Gastrocnemius medialis (tissue), 4 donors: ENCODE measurements at regions not wholly inside any gene's neighbourhood (a gene's known extent, or its start where the extent isn't known, plus 50 kb on each side); places are given as distances from the start of the nearest gene placed in this dataset.

Experiments
- ATAC-seq, 2 donors: fragments of 150-250 bp; one replicate each; pipeline ENCODE4 v1.9.1; 2016
- DNase-seq, 2 donors: peaks; one replicate each; pipeline ENCODE4 v3.0.0-alpha.2; 2019
- H3K27ac ChIP-seq, 4 donors: fragments of 200-600 bp; sonication (generic); 1 replicate in 1 of 4; 2 replicates in 3 of 4; pipeline ENCODE4 v1.5.1; 2016 to 2018; ENCODE audit warnings: mild to moderate bottlenecking in 2 of 4, moderate library complexity in 1 of 4
- H3K27me3 ChIP-seq, 3 donors: fragments of 200-600 bp; sonication (generic) in 2 of 3; 1 replicate in 1 of 3; 2 replicates in 2 of 3; pipeline versions ENCODE4 v1.5.1 to v1.6.0; 2016 to 2019; ENCODE audit warnings: mild to moderate bottlenecking in 1 of 3, moderate library complexity in 1 of 3
- H3K36me3 ChIP-seq, 2 donors: fragments of 200-600 bp; sonication (generic) in 1 of 2; one replicate each; pipeline ENCODE4 v1.5.1; 2017 to 2018
- H3K4me1 ChIP-seq, 2 donors: fragments of 200-600 bp; sonication (generic) in 1 of 2; one replicate each; pipeline ENCODE4 v1.5.1; 2016 to 2017; ENCODE audit warnings: mild to moderate bottlenecking in 2 of 2
- H3K4me3 ChIP-seq, 4 donors: fragments of 200-600 bp; sonication (generic) in 3 of 4; 1 replicate in 1 of 4; 2 replicates in 3 of 4; pipeline ENCODE4 v1.5.1; 2016 to 2019; ENCODE audit warnings: mild to moderate bottlenecking in 2 of 4
- H3K9me3 ChIP-seq, 3 donors: fragments of 200-600 bp; sonication (generic) in 2 of 3; 1 replicate in 1 of 3; 2 replicates in 2 of 3; pipeline ENCODE4 v1.5.1; 2016 to 2019
- CTCF ChIP-seq, 5 experiments: fragments of 450-650 bp in 3 of 5; fragments of 200-600 bp in 2 of 5; sonication (generic) in 2 of 5; IDR thresholded peaks in 4 of 5; conservative IDR thresholded peaks in 1 of 5; 1 replicate in 4 of 5; 2 replicates in 1 of 5; pipeline ENCODE4 v1.5.1; 2016 to 2019; ENCODE audit warnings: antibody characterized with exemption in 5 of 5, mild to moderate bottlenecking in 3 of 5, moderate library complexity in 3 of 5
- POLR2A ChIP-seq, 2 donors: fragments of 450-650 bp; IDR thresholded peaks; one replicate each; pipeline ENCODE4 v1.6.1; 2017; ENCODE audit warnings: antibody characterized with exemption in 2 of 2, mild to moderate bottlenecking in 2 of 2, moderate library complexity in 2 of 2
- in situ Hi-C, 4 donors: fragments of 200-750 bp; cut with MboI; loops; one replicate each; pipeline versions ENCODE4 v1.15.0 to v1.8.0; 2017; ENCODE audit warnings: low sequenced_read_pairs in 4 of 4
- intact Hi-C: fragments of 100-400 bp; cut with DNase I; formaldehyde crosslinking; loops from one replicate; pipeline ENCODE4 v1.15.1; 2023; ENCODE audit warnings: low total_unique reads

GRCh38 chr15:88316586-88316985 lies 60.0 kb upstream of the NTRK3 start:
- Histone ChIP-seq H3K9me3 (no peaks in the 10 kb centered on the region), H3K4me1 (peaks cover 3 to 9% of the 10 kb centered on the region in 2 donors), H3K27me3 (no peaks in the 10 kb centered on the region), H3K36me3 (no peaks in the 10 kb centered on the region), H3K27ac (no peak overlapping the region), H3K4me3 (no peak overlapping the region)
- ATAC-seq (no peak), DNase-seq (no peak)
- TF ChIP-seq CTCF (IDR thresholded peaks at IDR 0.05 in 4 of 5, conservative IDR thresholded peaks at IDR 0.05 in 1 of 5), result no peak
- no peak for TF ChIP-seq POLR2A (IDR thresholded peaks at IDR 0.05)
- intact Hi-C loops (no loop called here), in situ Hi-C loops (no loop called here)

GRCh38 chr15:88315221-88315878 lies 58.8 kb upstream of the NTRK3 start:
- Histone ChIP-seq H3K27ac (peak overlapping the region in 2 of 4 donors; percentile 59 to 60), H3K9me3 (no peaks in the 10 kb centered on the region), H3K4me3 (no peak overlapping the region), H3K36me3 (no peaks in the 10 kb centered on the region), H3K4me1 (peaks cover 3 to 9% of the 10 kb centered on the region in 2 donors), H3K27me3 (no peaks in the 10 kb centered on the region)
- TF ChIP-seq POLR2A (IDR thresholded peaks at IDR 0.05), result no peak
- no peak for TF ChIP-seq CTCF (IDR thresholded peaks at IDR 0.05 in 4 of 5, conservative IDR thresholded peaks at IDR 0.05 in 1 of 5)
- DNase-seq (no peak), ATAC-seq (peak; percentile 65 to 94)
- in situ Hi-C loops, result no loop called here
- intact Hi-C loops, result no loop called here

- in situ Hi-C loops, result no loop called here
- no peaks in the 10 kb centered on the region for H3K27me3 ChIP-seq
Measured at GRCh38 chr15:88312941-88313579, 56.5 kb upstream of the NTRK3 start.

GRCh38 chr15:88309363-88309762 lies 52.8 kb upstream of the NTRK3 start:
- Histone ChIP-seq H3K27me3 (no peaks in the 10 kb centered on the region), H3K4me1 (no peaks in the 10 kb centered on the region), H3K4me3 (no peak overlapping the region), H3K27ac (no peak overlapping the region), H3K9me3 (no peaks in the 10 kb centered on the region), H3K36me3 (no peaks in the 10 kb centered on the region)
- ATAC-seq (no peak), DNase-seq (no peak)
- in situ Hi-C loops, result no loop called here
- TF ChIP-seq CTCF (IDR thresholded peaks at IDR 0.05 in 4 of 5, conservative IDR thresholded peaks at IDR 0.05 in 1 of 5) (no peak), POLR2A (IDR thresholded peaks at IDR 0.05) (no peak)
- intact Hi-C loops, result loop anchor here (10.0 kb wide), 1 partner anchor 55 kb away; no protein-coding TSS in a partner anchor

More at GRCh38 chr15:88312941-88313579, 56.5 kb upstream of the NTRK3 start:
- no peak for ATAC-seq
- Histone ChIP-seq H3K4me1 (peaks cover 3 to 9% of the 10 kb centered on the region in 2 donors), H3K36me3 (no peaks in the 10 kb centered on the region), H3K27ac (no peak overlapping the region), H3K9me3 (no peaks in the 10 kb centered on the region), H3K4me3 (no peak overlapping the region)
- TF ChIP-seq POLR2A (IDR thresholded peaks at IDR 0.05) (no peak), CTCF (IDR thresholded peaks at IDR 0.05 in 4 of 5, conservative IDR thresholded peaks at IDR 0.05 in 1 of 5) (no peak)
- DNase-seq, result no peak
- intact Hi-C loops, result no loop called here
